Activated T-helper 2 cell treated with anti-CD3 and anti-CD28 coated beads, Interferon-gamma antibody, Interleukin-2, Interleukin-4, amounts not matched to agents 10 μg/mL and 5 μg/mL and 100 μg/mL, durations not matched to agents 14 hours and 24 hours and 36 hours (primary cell): ENCODE measurements at regions not wholly inside any gene's neighbourhood (a gene's known extent, or its start where the extent isn't known, plus 50 kb on each side); places are given as distances from the start of the nearest gene placed in this dataset.

ENCODE experiments used
- DNase-seq: peaks from one replicate; pipeline ENCODE4 v3.0.0; 2021; ENCODE audit warnings: low spot score
- H3K27ac Mint-ChIP-seq: one replicate; pipeline ENCODE4 v1.8.0; 2021; ENCODE audit warnings: mixed read lengths
- H3K27me3 Mint-ChIP-seq: one replicate; pipeline ENCODE4 v1.8.0; 2021; ENCODE audit warnings: low read depth, mixed read lengths
- H3K36me3 Mint-ChIP-seq: one replicate; pipeline ENCODE4 v1.8.0; 2021; ENCODE audit warnings: low read depth, mixed read lengths
- H3K4me1 Mint-ChIP-seq: one replicate; pipeline ENCODE4 v1.8.0; 2021; ENCODE audit warnings: low read depth, mixed read lengths
- H3K4me3 Mint-ChIP-seq: one replicate; pipeline ENCODE4 v1.8.0; 2021; ENCODE audit warnings: low read depth, mild to moderate bottlenecking, moderate library complexity, mixed read lengths
- H3K9me3 Mint-ChIP-seq: one replicate; pipeline ENCODE4 v1.8.0; 2021; ENCODE audit warnings: mixed read lengths
- intact Hi-C: fragments of 100-400 bp; cut with micrococcal nuclease; formaldehyde crosslinking; loops from one replicate; pipeline ENCODE4 v1.15.1; 2023

GRCh38 chr7:125490167-125490566 lies 560.5 kb upstream of the POT1 start:
- Mint-ChIP-seq H3K4me1 (no peaks in the 10 kb centered on the region), H3K36me3 (no peaks in the 10 kb centered on the region), H3K9me3 (peaks cover 8% of the 10 kb centered on the region), H3K4me3 (no peak overlapping the region), H3K27ac (no peak overlapping the region), H3K27me3 (no peaks in the 10 kb centered on the region)
- no peak for DNase-seq
- intact Hi-C loops = no loop called here

GRCh38 chr7:125485223-125485622 lies 555.6 kb upstream of the POT1 start:
- Mint-ChIP-seq H3K4me3 (no peak overlapping the region), H3K27me3 (no peaks in the 10 kb centered on the region), H3K36me3 (no peaks in the 10 kb centered on the region), H3K4me1 (no peaks in the 10 kb centered on the region), H3K9me3 (peaks cover 4% of the 10 kb centered on the region), H3K27ac (no peak overlapping the region)
- intact Hi-C loops = no loop called here
- no peak for DNase-seq

- no peak for DNase-seq
- Mint-ChIP-seq H3K36me3 (no peaks in the 10 kb centered on the region), H3K27ac (no peak overlapping the region), H3K4me1 (no peaks in the 10 kb centered on the region), H3K27me3 (no peaks in the 10 kb centered on the region), H3K9me3 (peaks cover 4% of the 10 kb centered on the region), H3K4me3 (no peak overlapping the region)
- intact Hi-C loops = no loop called here
These were observed 555.1 kb upstream of the POT1 start for GRCh38 chr7:125484755-125485154.

GRCh38 chr7:125481323-125481722 lies 551.7 kb upstream of the POT1 start:
- H3K4me3 Mint-ChIP-seq = no peak overlapping the region

GRCh38 chr7:125480762-125481161 lies 551.1 kb upstream of the POT1 start:
- Mint-ChIP-seq H3K36me3 (no peaks in the 10 kb centered on the region), H3K27me3 (no peaks in the 10 kb centered on the region), H3K4me1 (no peaks in the 10 kb centered on the region), H3K27ac (no peak overlapping the region), H3K9me3 (peaks cover 5% of the 10 kb centered on the region), H3K4me3 (no peak overlapping the region)
- intact Hi-C loops = no loop called here
- DNase-seq = no peak

More at GRCh38 chr7:125481323-125481722, 551.7 kb upstream of the POT1 start:
- intact Hi-C loops = no loop called here
- no peak for DNase-seq
- Mint-ChIP-seq H3K9me3 (peaks cover 5% of the 10 kb centered on the region), H3K27ac (no peak overlapping the region), H3K27me3 (no peaks in the 10 kb centered on the region), H3K36me3 (no peaks in the 10 kb centered on the region), H3K4me1 (no peaks in the 10 kb centered on the region)

- intact Hi-C loops = no loop called here
- Mint-ChIP-seq H3K36me3 (no peaks in the 10 kb centered on the region), H3K27ac (no peak overlapping the region), H3K4me3 (no peak overlapping the region), H3K4me1 (no peaks in the 10 kb centered on the region), H3K9me3 (peaks cover 10% of the 10 kb centered on the region), H3K27me3 (no peaks in the 10 kb centered on the region)
- no peak for DNase-seq
These were observed 539.2 kb upstream of the POT1 start for GRCh38 chr7:125468855-125469174.

- Mint-ChIP-seq H3K27me3 (no peaks in the 10 kb centered on the region), H3K4me1 (no peaks in the 10 kb centered on the region), H3K9me3 (peaks cover 14% of the 10 kb centered on the region), H3K4me3 (no peak overlapping the region), H3K36me3 (no peaks in the 10 kb centered on the region), H3K27ac (no peak overlapping the region)
- DNase-seq = no peak
- intact Hi-C loops = no loop called here
These were observed 538.6 kb upstream of the POT1 start for GRCh38 chr7:125467996-125468854.

- Mint-ChIP-seq H3K27me3 (no peaks in the 10 kb centered on the region), H3K9me3 (peaks cover 17% of the 10 kb centered on the region), H3K36me3 (no peaks in the 10 kb centered on the region), H3K4me3 (no peak overlapping the region), H3K4me1 (no peaks in the 10 kb centered on the region), H3K27ac (no peak overlapping the region)
- DNase-seq = no peak
- intact Hi-C loops = no loop called here
These were observed 535.9 kb upstream of the POT1 start for GRCh38 chr7:125465527-125465926.

- Mint-ChIP-seq H3K27ac (no peak overlapping the region), H3K4me1 (no peaks in the 10 kb centered on the region), H3K4me3 (no peak overlapping the region), H3K9me3 (peaks cover 24% of the 10 kb centered on the region), H3K36me3 (no peaks in the 10 kb centered on the region), H3K27me3 (no peaks in the 10 kb centered on the region)
- no peak for DNase-seq
- intact Hi-C loops = no loop called here
These were observed 533.0 kb upstream of the POT1 start for GRCh38 chr7:125462615-125463014.

GRCh38 chr7:125459038-125459437 lies 529.4 kb upstream of the POT1 start:
- Mint-ChIP-seq H3K4me1 (no peaks in the 10 kb centered on the region), H3K27ac (no peak overlapping the region), H3K9me3 (peaks cover 34% of the 10 kb centered on the region), H3K4me3 (no peak overlapping the region), H3K36me3 (no peaks in the 10 kb centered on the region), H3K27me3 (no peaks in the 10 kb centered on the region)
- no peak for DNase-seq
- intact Hi-C loops = no loop called here

GRCh38 chr7:125450749-125451148 lies 521.1 kb upstream of the POT1 start:
- Mint-ChIP-seq H3K9me3 (no peaks in the 10 kb centered on the region), H3K27ac (no peak overlapping the region), H3K4me1 (no peaks in the 10 kb centered on the region), H3K36me3 (no peaks in the 10 kb centered on the region), H3K27me3 (no peaks in the 10 kb centered on the region), H3K4me3 (no peak overlapping the region)
- intact Hi-C loops = no loop called here
- DNase-seq = no peak

GRCh38 chr7:125445836-125446235 lies 516.2 kb upstream of the POT1 start:
- DNase-seq = no peak
- no peak overlapping the region for H3K4me3 Mint-ChIP-seq
- H3K27ac Mint-ChIP-seq = no peak overlapping the region
- no peaks in the 10 kb centered on the region for H3K36me3 Mint-ChIP-seq
- peaks cover 6% of the 10 kb centered on the region for H3K9me3 Mint-ChIP-seq
- no peaks in the 10 kb centered on the region for H3K27me3 Mint-ChIP-seq
- intact Hi-C loops = no loop called here
- H3K4me1 Mint-ChIP-seq = no peaks in the 10 kb centered on the region

- no peaks in the 10 kb centered on the region for H3K4me1 Mint-ChIP-seq
- peaks cover 6% of the 10 kb centered on the region for H3K9me3 Mint-ChIP-seq
- no peak overlapping the region for H3K4me3 Mint-ChIP-seq
- no peak overlapping the region for H3K27ac Mint-ChIP-seq
- intact Hi-C loops = no loop called here
- no peaks in the 10 kb centered on the region for H3K27me3 Mint-ChIP-seq
- no peak for DNase-seq
- no peaks in the 10 kb centered on the region for H3K36me3 Mint-ChIP-seq
These were observed 515.2 kb upstream of the POT1 start for GRCh38 chr7:125444864-125445263.

GRCh38 chr7:125436220-125436619 lies 506.6 kb upstream of the POT1 start:
- H3K27me3 Mint-ChIP-seq = no peaks in the 10 kb centered on the region
- no peak overlapping the region for H3K4me3 Mint-ChIP-seq
- intact Hi-C loops = no loop called here

More at GRCh38 chr7:125436220-125436619, 506.6 kb upstream of the POT1 start:
- no peaks in the 10 kb centered on the region for H3K36me3 Mint-ChIP-seq
- no peak overlapping the region for H3K27ac Mint-ChIP-seq
- H3K9me3 Mint-ChIP-seq = no peaks in the 10 kb centered on the region
- no peaks in the 10 kb centered on the region for H3K4me1 Mint-ChIP-seq
- DNase-seq = no peak
